Stimulated activated CD4-positive, alpha-beta T cell treated with anti-CD3 and anti-CD28 coated beads, Interleukin-4, amount 100 ng/mL, for 48 hours (primary cell): ENCODE measurements at regions not wholly inside any gene's neighbourhood (a gene's known extent, or its start where the extent isn't known, plus 50 kb on each side); places are given as distances from the start of the nearest gene placed in this dataset.
"Not testable (repeated sequence)": the region's sequence is repeated elsewhere in the genome, so short reads cannot be mapped to it uniquely, and the experiment has no call there.

Source experiments
- DNase-seq, 2 donors: peaks; one replicate each; pipeline ENCODE4 v3.0.0-alpha.2; 2020; ENCODE audit warnings: low read depth in 2 of 2

DNA sequence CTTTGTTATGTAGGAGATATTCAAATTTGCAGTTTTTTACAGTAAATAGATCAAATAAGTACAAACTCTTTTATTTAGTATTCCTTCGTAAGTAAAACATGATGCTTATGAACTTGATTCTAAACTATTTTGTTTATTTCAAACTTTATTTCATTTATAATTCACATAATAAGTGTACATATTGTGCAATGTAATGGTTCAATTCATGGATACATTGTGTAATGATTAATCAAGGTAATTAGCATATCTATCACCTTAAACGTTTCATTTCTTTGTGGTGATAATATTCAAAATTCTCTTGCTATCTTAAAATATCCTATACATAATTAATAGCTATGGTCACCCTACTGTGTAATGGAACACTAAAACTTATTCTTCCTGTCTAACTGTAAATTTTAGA, 525.9 kb upstream of the ZNF804A start:
- DNase-seq, result no peak

DNA sequence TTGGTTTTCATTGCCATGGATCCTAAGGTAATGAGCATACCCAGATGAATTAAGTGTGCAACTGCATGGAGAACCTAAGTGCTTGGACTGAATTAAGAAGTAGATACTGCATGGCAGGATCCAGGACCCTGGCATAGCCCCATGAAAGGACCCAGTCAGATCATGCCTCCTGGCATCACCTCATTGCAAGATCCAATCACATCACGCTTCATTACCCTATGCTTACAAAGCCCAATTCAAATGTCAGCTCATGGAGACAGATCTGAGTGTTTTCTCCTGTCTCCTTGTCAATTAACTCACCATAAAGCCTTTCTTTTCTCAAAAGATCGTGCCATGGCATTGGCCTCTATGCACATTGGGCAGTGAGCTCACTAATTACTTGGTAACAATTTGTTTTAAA, 519.8 kb upstream of the ZNF804A start:
- DNase-seq, result no peak

- DNase-seq, result no peak
Measured at GRCh38 chr2:184091456-184091855, 506.9 kb upstream of the ZNF804A start.

DNA sequence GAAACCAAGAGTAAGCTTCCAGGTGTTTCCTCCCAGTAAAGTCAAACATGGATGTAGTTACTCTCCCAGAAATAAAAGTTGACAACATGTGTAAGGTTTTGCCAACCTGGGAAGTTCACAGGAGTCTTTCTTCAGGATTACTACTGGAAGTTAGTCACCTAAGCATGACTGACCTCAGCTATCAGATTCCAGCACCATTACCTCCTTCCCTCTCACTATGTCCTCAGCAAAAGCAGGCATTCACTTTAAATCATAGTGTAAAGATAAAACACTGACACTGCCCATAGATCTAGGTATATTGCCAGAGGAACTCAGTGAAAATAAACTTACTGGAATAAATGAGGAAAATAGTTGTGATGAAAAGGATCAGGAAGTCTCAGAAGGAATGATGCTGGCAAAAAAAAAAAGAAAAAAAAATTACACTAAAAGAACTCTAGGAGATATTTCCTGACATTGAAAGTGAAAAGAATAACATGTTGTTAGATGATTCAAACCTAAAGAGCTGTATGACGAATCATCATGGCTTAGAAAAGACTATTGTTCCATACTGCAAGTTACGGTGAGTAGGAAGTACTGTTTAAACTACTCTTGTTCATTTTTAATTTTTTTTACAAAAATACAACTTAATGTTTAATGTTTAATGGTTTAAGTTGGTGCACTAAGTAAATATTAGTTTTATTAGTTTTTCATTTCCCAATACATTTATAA, 484.5 kb upstream of the ZNF804A start:
- no peak for DNase-seq

GRCh38 chr2:184114439-184114838, 483.9 kb upstream of the ZNF804A start:
- DNase-seq, result no peak

GRCh38 chr2:184119989-184120800, 478.1 kb upstream of the ZNF804A start:
- no peak for DNase-seq

DNA sequence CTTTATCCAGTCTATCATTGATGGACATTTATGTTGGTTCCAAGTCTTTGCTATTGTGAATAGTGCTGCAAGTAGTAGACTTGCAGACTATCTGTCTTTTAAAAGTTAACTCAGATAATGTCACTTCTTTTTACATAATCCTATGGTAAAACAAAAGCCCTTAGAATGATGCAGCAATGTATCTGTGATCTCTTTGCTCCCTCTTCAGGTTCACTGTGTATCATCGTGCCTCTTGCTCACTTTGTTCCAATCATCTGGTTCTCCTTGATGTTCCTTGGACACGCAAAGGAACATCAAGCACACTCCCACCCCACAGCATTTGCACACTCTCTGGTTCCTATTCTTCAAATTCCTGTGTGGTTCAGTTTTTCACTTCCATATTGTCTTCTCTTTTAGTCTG, 472.5 kb upstream of the ZNF804A start:
- no peak for DNase-seq

DNA sequence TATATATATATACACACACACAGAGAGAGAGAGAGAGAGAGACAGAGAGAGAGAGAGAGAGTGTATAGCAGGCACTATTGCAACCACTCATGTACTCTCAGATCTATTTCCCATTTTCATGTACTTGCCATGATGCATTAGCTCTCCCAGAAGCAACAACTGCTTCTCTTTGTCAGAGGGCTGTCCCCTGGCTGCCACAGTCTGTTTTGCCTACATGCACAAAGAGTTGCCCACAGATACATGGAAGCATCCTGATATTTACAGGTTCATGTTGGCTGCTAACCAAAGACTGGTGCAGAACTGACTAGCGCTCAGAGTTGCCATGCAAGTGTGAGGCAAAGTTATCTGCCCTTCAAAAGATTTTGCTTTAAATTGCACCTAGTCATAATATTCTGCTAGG, 469.3 kb upstream of the ZNF804A start:
- no peak for DNase-seq

- DNase-seq, result no peak
Measured at GRCh38 chr2:184137955-184138354, 460.4 kb upstream of the ZNF804A start.

DNA sequence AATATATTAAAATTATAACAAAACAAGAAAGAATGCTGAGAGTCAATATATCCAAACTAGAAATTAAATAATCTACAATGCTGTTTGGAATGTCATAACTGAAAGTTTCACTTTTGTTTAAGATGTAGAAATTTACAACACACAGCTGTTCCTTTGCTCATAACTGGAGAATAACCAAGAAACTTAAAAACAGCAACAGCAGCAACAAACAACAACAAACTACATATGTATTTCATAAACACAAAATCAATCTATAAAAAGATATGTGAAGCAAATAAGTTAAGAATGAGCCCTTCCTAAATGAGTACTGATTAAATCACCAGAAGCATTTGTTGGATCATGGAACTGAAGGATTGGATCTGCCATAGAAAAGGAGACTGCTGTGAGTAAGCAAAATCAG, 456.5 kb upstream of the ZNF804A start:
- no peak for DNase-seq

GRCh38 chr2:184154438-184154837, 443.9 kb upstream of the ZNF804A start:
- no peak for DNase-seq

DNA sequence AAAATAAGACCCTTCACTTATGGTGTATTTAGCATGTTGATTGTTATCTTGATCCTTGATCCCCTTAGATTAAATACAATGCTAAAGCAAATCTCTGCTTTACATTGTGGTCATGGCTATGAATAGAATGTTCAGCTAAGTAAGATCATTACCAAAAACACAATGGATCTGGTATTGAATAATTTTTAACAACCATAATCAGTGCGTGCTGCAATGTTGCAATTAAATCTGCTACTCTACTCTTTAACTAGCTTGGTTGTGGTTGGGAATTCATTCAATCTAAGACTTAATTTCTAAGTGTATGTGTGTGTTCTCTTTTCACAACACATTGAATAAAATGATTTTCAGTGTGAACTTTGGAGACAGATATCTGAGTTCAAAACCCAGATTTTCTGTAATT, 442.5 kb upstream of the ZNF804A start:
- no peak for DNase-seq

GRCh38 chr2:184157141-184157540, 441.2 kb upstream of the ZNF804A start:
- no peak for DNase-seq

DNA sequence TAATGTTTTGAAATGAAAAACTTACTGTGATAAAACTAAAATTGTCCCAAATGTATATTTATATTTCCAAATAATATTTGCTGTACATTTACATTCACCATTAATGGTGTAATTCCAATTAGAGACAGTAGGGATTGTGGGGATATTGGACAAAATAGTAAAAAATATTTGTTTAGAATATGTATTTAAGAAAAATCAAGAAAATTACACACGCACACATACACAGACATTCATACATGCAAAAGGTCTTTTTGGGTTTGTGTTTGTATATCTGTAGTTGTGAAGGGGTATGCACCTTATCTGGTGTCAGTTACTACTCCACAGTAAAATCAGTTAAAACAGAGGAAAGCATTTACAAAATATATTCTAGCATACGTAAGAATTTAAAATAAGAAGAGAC, 435.9 kb upstream of the ZNF804A start:
- no peak for DNase-seq

GRCh38 chr2:184168823-184169222, 429.5 kb upstream of the ZNF804A start:
- DNase-seq, result not testable (repeated sequence)

- no peak for DNase-seq
Measured at GRCh38 chr2:184169366-184169765, 429.0 kb upstream of the ZNF804A start.

GRCh38 chr2:184174493-184175104, 423.7 kb upstream of the ZNF804A start:
- no peak for DNase-seq

- no peak for DNase-seq
Measured at GRCh38 chr2:184178229-184178628, 420.1 kb upstream of the ZNF804A start.

DNA sequence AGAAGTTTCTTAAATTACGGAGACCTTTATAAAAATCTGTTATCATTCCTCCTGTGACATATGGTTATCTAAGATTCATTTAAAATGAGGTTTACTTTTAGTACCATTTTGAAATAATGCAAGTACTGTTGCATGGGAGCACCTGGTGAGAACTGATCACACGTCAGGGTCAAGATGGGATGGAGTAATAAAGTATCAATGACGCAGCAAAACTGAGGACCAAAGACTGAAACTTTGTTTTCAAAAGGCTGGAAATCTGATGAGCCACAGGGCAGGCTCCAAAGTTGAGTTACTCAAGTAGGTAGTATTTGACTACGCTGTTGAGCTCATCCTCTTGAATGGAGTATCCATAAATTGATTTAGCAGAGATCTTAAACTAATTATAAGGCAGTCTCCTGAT, 411.9 kb upstream of the ZNF804A start:
- DNase-seq, result no peak

GRCh38 chr2:184187421-184187971, 410.8 kb upstream of the ZNF804A start:
- no peak for DNase-seq

DNA sequence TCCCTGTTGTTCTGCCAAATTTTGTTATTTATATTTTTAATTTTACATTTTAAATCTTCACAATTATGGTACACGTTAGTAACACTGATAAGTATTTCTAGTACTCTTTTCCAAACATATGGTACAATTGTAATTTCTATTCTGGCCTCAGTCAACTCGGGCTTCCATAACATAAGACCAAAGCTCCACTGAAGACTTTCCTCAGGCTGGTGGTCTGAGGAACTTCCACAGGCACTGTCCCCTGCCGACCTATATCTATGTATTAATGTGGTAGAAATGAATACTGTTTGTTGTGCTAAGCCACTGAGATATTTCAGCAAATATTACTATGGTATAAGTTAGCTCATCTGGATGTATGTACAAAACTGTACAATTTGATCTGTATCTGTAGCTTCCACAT, 407.6 kb upstream of the ZNF804A start:
- DNase-seq, result no peak

GRCh38 chr2:184192649-184193048, 405.7 kb upstream of the ZNF804A start:
- no peak for DNase-seq

DNA sequence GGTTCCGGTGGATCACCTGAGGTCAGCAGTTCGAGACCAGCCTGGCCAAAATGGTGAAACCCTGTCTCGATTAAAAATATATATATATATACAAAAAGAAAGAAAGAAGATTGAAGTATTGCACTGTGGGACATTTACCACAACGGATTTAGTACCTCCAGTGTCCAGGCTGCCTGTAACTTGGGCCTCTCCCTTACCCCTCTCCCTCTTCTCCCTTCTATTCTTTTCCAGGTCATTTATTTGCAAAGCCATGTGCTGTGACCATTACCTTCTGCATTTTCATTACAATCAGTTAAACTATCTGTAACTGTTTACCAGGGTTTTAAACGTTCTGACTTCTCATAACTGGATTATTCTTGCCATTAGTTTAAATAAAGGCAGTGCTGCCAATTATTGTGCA, 400.9 kb upstream of the ZNF804A start:
- DNase-seq, result no peak
